Esophagus (tissue), 2 donors: ENCODE measurements at regions not wholly inside any gene's neighbourhood (a gene's known extent, or its start where the extent isn't known, plus 50 kb on each side); places are given as distances from the start of the nearest gene placed in this dataset.

ENCODE experiments used
- H3K27ac ChIP-seq, 2 donors: one replicate each; pipeline ENCODE4 v1.5.1; 2013; ENCODE audit warnings: low read depth in 2 of 2, mild to moderate bottlenecking in 2 of 2, inconsistent platforms in 1 of 2, low read length in 1 of 2, moderate library complexity in 1 of 2
- H3K27me3 ChIP-seq, 2 donors: one replicate each; pipeline ENCODE4 v1.6.1; 2013; ENCODE audit warnings: low read length in 2 of 2, control low read depth in 1 of 2, mild to moderate bottlenecking in 1 of 2; ENCODE audit not compliant: insufficient read depth in 2 of 2, control insufficient read depth in 1 of 2
- H3K36me3 ChIP-seq, 2 donors: one replicate each; pipeline ENCODE4 v1.6.1; 2013; ENCODE audit warnings: low read length in 1 of 2; ENCODE audit not compliant: control insufficient read depth in 2 of 2, insufficient read depth in 2 of 2
- H3K4me1 ChIP-seq, 2 donors: one replicate each; pipeline ENCODE4 v1.6.1; 2013; ENCODE audit warnings: low read length in 1 of 2; ENCODE audit not compliant: control insufficient read depth in 2 of 2, insufficient read depth in 2 of 2
- H3K4me3 ChIP-seq, 2 donors: one replicate each; pipeline ENCODE4 v1.5.1; 2013; ENCODE audit warnings: low read length in 2 of 2, mild to moderate bottlenecking in 2 of 2, low read depth in 1 of 2, moderate library complexity in 1 of 2
- H3K9me3 ChIP-seq, 2 donors: one replicate each; pipeline ENCODE4 v1.6.1; 2013; ENCODE audit warnings: mild to moderate bottlenecking in 2 of 2, low read depth in 1 of 2, low read length in 1 of 2, moderate library complexity in 1 of 2; ENCODE audit not compliant: control insufficient read depth in 2 of 2, insufficient read depth in 1 of 2
- WGBS, 2 donors: extraction: QIAGEN DNeasy Blood & Tissue Kit; methylation state at CpG; one replicate each; pipeline ENCODE4 v1.1.7; 2013; 5-methylcytosine and 5-hydroxymethylcytosine counted together
- donor health status: healthy with polysubstance abuse.
- donor health status: Bipolar disorder and iron deficiency.

GRCh38 chr19:28990522-28990921, 222.4 kb downstream of the UQCRFS1 start:
- Histone ChIP-seq H3K9me3 (peaks cover 8 to 10% of the 10 kb centered on the region in 2 donors), H3K27me3 (no peaks in the 10 kb centered on the region), H3K27ac (no peak overlapping the region), H3K4me3 (no peak overlapping the region), H3K36me3 (no peaks in the 10 kb centered on the region), H3K4me1 (no peaks in the 10 kb centered on the region)
- WGBS, 2 donors: 44 to 48% methylated on average over 5 of the region's 5 CpGs

GRCh38 chr19:28989739-28990138, 223.2 kb downstream of the UQCRFS1 start:
- no peak overlapping the region for H3K27ac ChIP-seq
- peaks cover 6 to 8% of the 10 kb centered on the region in 2 donors for H3K9me3 ChIP-seq
- WGBS, 2 donors: 71 to 75% methylated on average over 6 of the region's 6 CpGs
- H3K4me3 ChIP-seq: no peak overlapping the region
- no peaks in the 10 kb centered on the region for H3K27me3 ChIP-seq
- no peaks in the 10 kb centered on the region for H3K4me1 ChIP-seq
- H3K36me3 ChIP-seq: no peaks in the 10 kb centered on the region

GRCh38 chr19:28988066-28988465, 224.9 kb downstream of the UQCRFS1 start:
- no peak overlapping the region for H3K4me3 ChIP-seq
- H3K4me1 ChIP-seq: no peaks in the 10 kb centered on the region
- peaks cover 3% of the 10 kb centered on the region in 2 donors for H3K9me3 ChIP-seq
- H3K27me3 ChIP-seq: no peaks in the 10 kb centered on the region
- WGBS, 2 donors: 89 to 96% methylated on average over 1 of the region's 1 CpG
- H3K27ac ChIP-seq: no peak overlapping the region
- H3K36me3 ChIP-seq: no peaks in the 10 kb centered on the region

- Histone ChIP-seq H3K4me1 (no peaks in the 10 kb centered on the region), H3K36me3 (no peaks in the 10 kb centered on the region), H3K4me3 (no peak overlapping the region), H3K27ac (no peak overlapping the region), H3K27me3 (no peaks in the 10 kb centered on the region), H3K9me3 (no peaks in the 10 kb centered on the region)
- 75 to 80% methylated on average over 6 of the region's 6 CpGs for WGBS, 2 donors
These were observed 225.8 kb downstream of the UQCRFS1 start for GRCh38 chr19:28987177-28987576.

GRCh38 chr19:28985201-28985600, 227.8 kb downstream of the UQCRFS1 start:
- no peaks in the 10 kb centered on the region for H3K4me1 ChIP-seq
- H3K27me3 ChIP-seq: no peaks in the 10 kb centered on the region
- 72 to 77% methylated on average over 8 of the region's 8 CpGs for WGBS, 2 donors
- no peak overlapping the region for H3K27ac ChIP-seq
- no peak overlapping the region for H3K4me3 ChIP-seq
- no peaks in the 10 kb centered on the region for H3K9me3 ChIP-seq
- H3K36me3 ChIP-seq: no peaks in the 10 kb centered on the region

GRCh38 chr19:28984315-28984714, 228.6 kb downstream of the UQCRFS1 start:
- H3K4me1 ChIP-seq: no peaks in the 10 kb centered on the region
- H3K4me3 ChIP-seq: no peak overlapping the region
- H3K9me3 ChIP-seq: no peaks in the 10 kb centered on the region
- no peaks in the 10 kb centered on the region for H3K36me3 ChIP-seq
- no peak overlapping the region for H3K27ac ChIP-seq
- 89 to 94% methylated on average over 4 of the region's 4 CpGs for WGBS, 2 donors
- H3K27me3 ChIP-seq: no peaks in the 10 kb centered on the region

- no peaks in the 10 kb centered on the region for H3K36me3 ChIP-seq
- 86 to 90% methylated on average over 6 of the region's 6 CpGs for WGBS, 2 donors
- H3K9me3 ChIP-seq: no peaks in the 10 kb centered on the region
- H3K27me3 ChIP-seq: no peaks in the 10 kb centered on the region
- H3K4me3 ChIP-seq: no peak overlapping the region
- H3K4me1 ChIP-seq: no peaks in the 10 kb centered on the region
- H3K27ac ChIP-seq: no peak overlapping the region
These were observed 229.5 kb downstream of the UQCRFS1 start for GRCh38 chr19:28983430-28983829.

- 81 to 89% methylated on average over 2 of the region's 2 CpGs for WGBS, 2 donors
- H3K27me3 ChIP-seq: no peaks in the 10 kb centered on the region
- no peak overlapping the region for H3K27ac ChIP-seq
- H3K4me1 ChIP-seq: no peaks in the 10 kb centered on the region
- H3K4me3 ChIP-seq: no peak overlapping the region
- H3K36me3 ChIP-seq: no peaks in the 10 kb centered on the region
- H3K9me3 ChIP-seq: no peaks in the 10 kb centered on the region
These were observed 231.0 kb downstream of the UQCRFS1 start for GRCh38 chr19:28981994-28982393.

- no peaks in the 10 kb centered on the region for H3K27me3 ChIP-seq
- no peaks in the 10 kb centered on the region for H3K9me3 ChIP-seq
- no peaks in the 10 kb centered on the region for H3K36me3 ChIP-seq
- 74 to 82% methylated on average over 11 of the region's 11 CpGs for WGBS, 2 donors
- no peak overlapping the region for H3K4me3 ChIP-seq
- H3K4me1 ChIP-seq: no peaks in the 10 kb centered on the region
- no peak overlapping the region for H3K27ac ChIP-seq
These were observed 231.4 kb downstream of the UQCRFS1 start for GRCh38 chr19:28981518-28981917.

GRCh38 chr19:28980236-28980868, 232.6 kb downstream of the UQCRFS1 start:
- no peaks in the 10 kb centered on the region for H3K36me3 ChIP-seq
- no peak overlapping the region for H3K27ac ChIP-seq
- H3K27me3 ChIP-seq: no peaks in the 10 kb centered on the region
- WGBS, 2 donors: 54 to 56% methylated on average over 7 of the region's 7 CpGs
- no peak overlapping the region for H3K4me3 ChIP-seq
- H3K4me1 ChIP-seq: no peaks in the 10 kb centered on the region
- no peaks in the 10 kb centered on the region for H3K9me3 ChIP-seq
